NCI-H446 treated with DMSO at 0.1 percent for 48 hours (cell line): ENCODE measurements at regions not wholly inside any gene's neighbourhood (a gene's known extent, or its start where the extent isn't known, plus 50 kb on each side); places are given as distances from the start of the nearest gene placed in this dataset.
"Not testable (repeated sequence)": the region's sequence is repeated elsewhere in the genome, so short reads cannot be mapped to it uniquely, and the experiment has no call there.

Source experiments
- DNase-seq: peaks from one replicate; lab custom pipeline; 2025; lab: John Stamatoyannopoulos, UW

DNA sequence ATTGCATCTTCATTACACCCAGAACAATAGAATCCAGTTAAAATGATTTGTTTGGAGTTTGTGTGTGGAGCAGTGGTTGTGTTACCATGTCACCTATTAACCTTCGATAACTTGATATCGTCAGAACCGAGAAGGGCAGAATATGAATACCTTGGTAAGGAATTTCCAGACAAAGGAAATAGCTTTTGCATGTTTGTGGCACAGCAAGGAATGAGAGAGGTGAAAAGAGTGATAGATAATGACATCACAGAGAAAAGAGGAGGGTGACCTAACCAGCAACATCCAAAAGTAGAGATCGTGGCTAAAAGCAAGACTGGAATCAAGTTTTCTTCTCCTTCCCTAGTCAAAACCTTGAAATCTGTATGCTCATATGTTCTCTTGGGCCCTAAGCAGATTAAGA lies 244.6 kb upstream of the NEGR1 start:
- DNase-seq = no peak

- no peak for DNase-seq
Measured at GRCh38 chr1:72524021-72524420, 241.7 kb upstream of the NEGR1 start.

DNA sequence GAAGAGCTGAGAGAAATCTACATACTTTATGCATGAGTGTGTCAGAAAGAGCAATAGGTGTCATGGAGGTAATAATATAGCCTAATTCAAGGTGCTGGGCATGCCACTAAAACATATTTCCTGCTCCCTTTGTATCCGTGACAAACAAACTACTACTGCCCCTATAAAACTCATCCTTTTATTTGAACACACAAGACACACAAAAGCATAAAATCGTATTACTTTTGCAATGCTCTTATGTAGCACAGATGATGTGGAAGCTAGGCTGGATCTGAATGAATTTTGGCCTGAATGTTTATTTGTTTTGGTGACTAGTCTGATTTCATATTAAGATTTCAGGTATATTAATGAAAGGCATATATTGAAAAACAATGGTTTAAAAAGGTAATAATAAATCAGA lies 239.3 kb upstream of the NEGR1 start:
- DNase-seq = no peak

DNA sequence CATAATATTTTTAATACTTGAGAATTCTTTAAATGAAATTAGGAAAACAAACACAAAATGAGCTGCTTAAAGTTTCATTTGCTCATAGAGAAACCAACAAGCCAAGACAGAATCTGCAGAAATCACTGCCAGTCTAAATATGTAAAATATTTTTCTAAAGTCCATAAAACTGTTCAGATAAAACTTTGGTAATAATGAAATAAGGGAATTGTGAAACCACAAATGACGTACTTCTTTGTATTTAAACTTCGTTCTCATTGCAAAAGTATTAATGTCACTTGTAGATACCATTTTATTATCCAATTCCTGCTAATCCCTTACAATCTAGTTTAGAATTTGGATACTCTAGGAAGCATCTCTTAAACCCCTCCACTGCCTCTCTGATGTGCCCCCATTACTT lies 234.5 kb upstream of the NEGR1 start:
- no peak for DNase-seq

DNA sequence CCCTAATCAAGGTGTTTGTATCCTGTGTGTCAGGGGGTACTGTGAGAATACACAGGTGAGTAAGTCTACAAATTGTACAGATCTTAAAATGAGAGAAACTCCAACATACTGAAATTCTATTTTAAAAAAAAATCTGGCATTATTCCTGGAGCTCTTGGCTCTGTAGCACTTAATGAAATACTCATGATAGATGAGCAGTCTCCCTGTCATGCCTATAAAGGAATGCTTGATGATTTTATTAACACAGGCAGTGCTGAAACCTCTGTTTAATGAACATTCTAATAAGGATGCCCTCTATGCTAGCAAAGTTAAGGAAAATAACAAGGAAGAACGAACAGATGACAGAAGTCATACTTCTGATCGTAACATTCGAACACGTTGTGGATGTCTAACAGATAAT lies 233.9 kb upstream of the NEGR1 start:
- no peak for DNase-seq

DNA sequence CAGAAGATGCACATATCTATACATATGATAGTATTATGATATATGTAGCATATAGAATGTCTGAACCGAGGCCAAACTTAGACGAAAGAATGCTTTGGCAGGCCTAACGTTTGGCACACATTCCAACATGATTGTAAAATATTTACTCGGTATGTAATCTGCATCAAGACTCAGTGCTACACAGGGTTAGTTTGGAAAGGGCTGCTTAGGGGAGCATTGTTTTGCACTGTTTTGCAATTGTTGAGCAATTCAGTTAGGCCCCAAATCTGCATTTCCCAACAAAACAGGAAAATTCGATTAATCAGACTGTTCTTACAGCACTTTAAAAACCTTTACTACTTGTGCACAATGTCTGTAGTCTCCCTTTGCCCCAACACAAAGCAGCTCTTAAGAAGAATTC lies 216.0 kb upstream of the NEGR1 start:
- DNase-seq = no peak

GRCh38 chr1:72489801-72490200 lies 207.5 kb upstream of the NEGR1 start:
- DNase-seq = no peak

- DNase-seq = peak; percentile 85
Measured at GRCh38 chr1:72485801-72486200, 203.5 kb upstream of the NEGR1 start.

DNA sequence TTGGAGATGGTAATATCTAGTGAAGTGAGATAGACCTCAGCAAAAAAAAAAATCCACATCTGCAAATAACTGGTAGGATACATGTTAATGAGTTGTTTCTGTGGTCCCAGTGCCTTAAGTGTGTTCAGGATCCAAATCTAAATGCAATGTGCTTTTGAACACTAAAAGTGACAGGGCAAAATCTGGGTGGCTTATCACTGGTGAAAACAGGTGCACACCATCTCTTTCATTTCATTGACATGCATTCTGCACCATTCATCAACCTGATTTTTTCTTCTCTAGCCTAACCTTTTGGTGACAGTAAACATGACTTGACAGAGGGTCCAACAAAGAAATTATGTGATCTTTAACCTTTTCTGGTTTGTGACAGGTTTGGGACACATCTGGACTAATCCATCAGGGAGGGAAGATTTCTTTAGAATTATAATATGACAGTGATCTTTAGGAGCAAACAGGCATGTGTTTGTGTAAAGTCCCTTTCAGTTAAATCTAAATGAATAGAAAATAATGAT lies 201.6 kb upstream of the NEGR1 start:
- DNase-seq = no peak

GRCh38 chr1:72482736-72483413 lies 200.5 kb upstream of the NEGR1 start:
- no peak for DNase-seq

- no peak for DNase-seq
Measured at GRCh38 chr1:72481420-72481970, 199.2 kb upstream of the NEGR1 start.

GRCh38 chr1:72466376-72466775 lies 184.0 kb upstream of the NEGR1 start:
- no peak for DNase-seq

DNA sequence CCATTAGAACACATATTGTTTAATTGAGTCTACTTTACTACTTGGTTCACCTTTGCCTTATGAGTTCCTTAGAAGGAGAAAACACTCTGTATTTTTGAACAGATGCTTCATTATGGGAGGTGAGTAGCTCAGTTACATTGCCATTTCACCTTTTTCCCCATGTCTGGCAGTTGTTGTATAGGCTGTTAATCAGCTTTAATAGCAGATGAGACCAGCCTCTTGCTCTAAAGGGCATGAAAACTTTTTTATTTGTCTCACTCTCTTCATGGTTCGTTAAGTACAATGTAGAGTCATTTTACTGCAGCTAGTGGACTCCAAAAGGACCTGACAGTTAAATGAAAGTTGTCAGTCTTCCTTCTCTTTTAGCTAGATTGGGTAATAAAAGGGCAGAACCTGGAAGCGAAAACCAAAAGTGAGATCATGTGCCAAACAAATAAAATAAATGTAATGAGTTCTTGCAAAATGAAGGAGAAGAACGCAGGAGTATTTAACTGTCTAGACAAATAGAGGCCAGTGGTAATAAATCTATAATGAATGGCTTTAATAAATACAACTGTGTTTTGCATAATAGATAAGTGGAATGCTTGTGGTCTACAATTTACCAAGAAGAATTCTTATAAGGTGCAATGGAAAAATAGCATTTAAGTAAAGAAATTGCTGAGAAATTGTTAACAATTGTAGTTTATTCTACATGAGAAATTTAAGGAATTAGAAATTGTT lies 180.0 kb upstream of the NEGR1 start:
- DNase-seq = peak; percentile 10

DNA sequence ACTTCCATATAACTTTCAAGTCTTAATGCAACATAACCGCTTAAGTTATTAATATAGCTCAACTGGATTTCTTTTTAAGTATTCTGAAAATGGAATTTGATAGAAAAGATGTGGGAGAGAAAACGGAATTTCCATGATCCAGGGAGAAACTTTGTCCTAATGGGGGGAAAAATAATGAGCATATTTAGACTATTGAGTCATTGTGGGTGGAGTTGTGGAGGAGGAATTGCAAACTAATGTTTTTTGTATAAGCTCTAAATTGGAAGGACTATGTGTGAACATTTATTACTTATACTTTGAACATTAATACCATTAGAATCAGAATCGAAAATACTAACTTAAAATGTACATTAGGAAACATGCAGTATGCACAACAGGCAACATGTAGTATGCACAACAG lies 159.9 kb upstream of the NEGR1 start:
- no peak for DNase-seq

- no peak for DNase-seq
Measured at GRCh38 chr1:72439036-72439435, 156.7 kb upstream of the NEGR1 start.

DNA sequence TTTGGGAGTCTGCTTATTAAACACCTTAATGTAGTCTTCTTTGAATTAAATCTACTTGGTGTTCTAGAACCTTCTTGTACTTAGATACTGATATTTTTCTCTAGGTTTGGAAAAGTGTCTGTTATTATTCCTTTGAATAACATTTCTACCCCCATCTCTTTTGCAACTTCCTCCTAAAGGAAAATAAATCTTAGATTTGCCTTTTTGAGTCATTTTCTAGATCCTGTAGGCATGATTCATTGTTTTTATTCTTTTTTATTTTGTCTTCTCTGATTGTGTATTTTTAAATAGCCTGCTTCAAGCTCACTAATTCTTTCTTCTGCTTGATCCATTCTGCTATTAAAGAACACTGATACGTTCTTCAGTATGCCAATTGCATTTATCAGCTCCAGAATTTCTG lies 155.9 kb upstream of the NEGR1 start:
- DNase-seq = no peak

- DNase-seq = peak; percentile 28
Measured at GRCh38 chr1:72435025-72435424, 152.7 kb upstream of the NEGR1 start.

DNA sequence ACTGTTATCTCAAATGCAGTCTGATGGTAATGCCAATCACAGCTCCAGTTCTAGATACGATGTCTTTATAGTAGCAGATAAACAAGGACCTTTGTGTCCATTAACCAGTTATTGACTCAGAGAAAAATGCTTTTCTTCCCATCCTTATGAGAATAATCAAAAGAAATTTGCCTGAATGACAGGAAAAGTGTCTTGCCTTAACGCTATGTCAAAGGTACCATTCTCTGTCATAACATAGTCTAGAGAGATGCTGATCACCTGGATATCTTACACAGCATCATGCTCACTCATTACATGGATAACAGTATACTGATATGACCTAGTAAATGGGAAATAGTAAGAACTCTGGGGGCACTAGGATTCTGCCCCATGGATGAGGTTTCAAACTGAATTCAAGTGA lies 151.7 kb upstream of the NEGR1 start:
- no peak for DNase-seq

DNA sequence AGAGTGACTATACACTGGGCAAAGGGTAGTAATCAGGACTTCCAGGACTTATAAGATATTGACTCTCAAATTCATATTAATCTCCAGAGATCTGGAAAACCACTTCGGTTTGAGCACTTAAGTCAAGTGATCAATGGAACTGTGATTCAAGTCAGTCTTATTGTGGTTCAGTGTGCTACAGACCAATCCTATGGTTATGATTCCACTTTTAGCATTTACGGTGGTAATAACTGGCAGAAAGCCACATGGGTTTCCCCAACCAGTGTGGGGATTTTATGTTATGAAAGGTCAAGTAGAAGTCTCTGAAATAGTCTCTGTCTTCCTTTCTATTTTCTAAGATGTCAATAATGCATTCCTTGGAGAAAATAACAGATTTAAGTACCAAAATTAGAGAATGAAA lies 151.3 kb upstream of the NEGR1 start:
- DNase-seq = no peak

- DNase-seq = no peak
Measured at GRCh38 chr1:72432645-72433267, 150.4 kb upstream of the NEGR1 start.

- DNase-seq = no peak
Measured at GRCh38 chr1:72431810-72432209, 149.5 kb upstream of the NEGR1 start.

DNA sequence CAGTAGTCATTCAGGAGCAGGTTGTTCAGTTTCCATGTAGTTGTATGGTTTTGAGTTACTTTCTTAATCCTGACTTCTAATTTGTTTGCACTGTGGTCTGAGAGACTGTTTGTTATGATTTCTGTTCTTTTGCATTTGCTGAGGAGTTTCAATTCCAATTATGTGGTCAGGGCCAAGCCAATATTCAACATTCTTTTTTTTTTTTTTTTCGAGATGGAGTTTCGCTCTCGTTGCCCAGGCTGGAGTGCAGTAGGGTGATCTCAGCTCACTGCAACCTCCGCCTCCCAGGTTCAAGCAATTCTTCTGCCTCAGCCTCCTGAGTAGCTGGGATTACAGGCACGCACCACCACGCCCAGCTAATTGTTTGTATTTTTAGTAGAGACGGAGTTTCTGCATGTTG lies 145.9 kb upstream of the NEGR1 start:
- DNase-seq = not testable (repeated sequence)

- DNase-seq = no peak
Measured at GRCh38 chr1:72419229-72419628, 136.9 kb upstream of the NEGR1 start.
